WI38 (cell line): ENCODE measurements at regions not wholly inside any gene's neighbourhood (a gene's known extent, or its start where the extent isn't known, plus 50 kb on each side); places are given as distances from the start of the nearest gene placed in this dataset.

Experiments
- H3K4me3 ChIP-seq: 2 replicates; pipeline ENCODE4 v1.5.1; 2011; ENCODE audit warnings: low read depth, mild to moderate bottlenecking, control low read depth, low read length
- CTCF ChIP-seq: IDR thresholded peaks from 2 replicates; pipeline ENCODE4 v1.5.1; 2012; ENCODE audit warnings: low read depth, mild to moderate bottlenecking, control low read depth, low read length

DNA sequence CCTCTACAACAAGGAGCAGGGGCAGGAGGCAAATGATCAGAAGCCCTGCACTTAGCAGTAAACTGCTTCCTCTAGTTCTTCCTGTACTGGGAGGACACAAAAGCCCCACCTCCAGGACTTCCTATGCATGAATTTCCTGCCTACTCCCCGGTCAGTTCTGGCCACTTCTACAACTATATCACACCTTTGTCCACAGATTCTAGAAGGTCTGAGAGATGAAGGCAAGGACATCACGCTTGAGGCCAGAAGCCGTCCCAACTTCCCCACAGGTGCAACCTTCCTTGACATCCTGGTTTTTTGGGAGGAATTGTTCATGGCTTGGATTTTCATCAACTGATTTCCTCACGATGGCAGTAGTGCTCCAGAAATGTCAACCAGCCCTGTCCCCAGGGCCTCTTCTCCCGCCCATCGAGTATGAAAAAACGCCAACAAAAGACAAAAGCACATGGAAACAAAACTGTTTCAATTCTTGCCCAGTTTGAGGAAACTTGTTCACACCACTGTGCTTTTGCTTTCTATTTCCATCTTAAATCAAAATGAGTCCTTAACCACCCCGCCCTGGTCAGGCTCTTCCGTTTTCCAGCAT lies 206.5 kb upstream of the STK26 start:
- peak overlapping the region; percentile 44 for H3K4me3 ChIP-seq

GRCh38 chrX:131818297-131818936 lies 204.7 kb upstream of the STK26 start:
- H3K4me3 ChIP-seq = no peak overlapping the region
- TF ChIP-seq CTCF = no peak

More for the DNA sequence above, 206.5 kb upstream of the STK26 start:
- TF ChIP-seq CTCF = 0 out of 2 replicates have a peak, but pooled peaks have one; percentile 26

GRCh38 chrX:131821945-131822622 lies 201.0 kb upstream of the STK26 start:
- peak overlapping the region; percentile 59 for H3K4me3 ChIP-seq
- no peak for TF ChIP-seq CTCF

GRCh38 chrX:131826572-131826971 lies 196.5 kb upstream of the STK26 start:
- no peak overlapping the region for H3K4me3 ChIP-seq
- no peak for TF ChIP-seq CTCF

DNA sequence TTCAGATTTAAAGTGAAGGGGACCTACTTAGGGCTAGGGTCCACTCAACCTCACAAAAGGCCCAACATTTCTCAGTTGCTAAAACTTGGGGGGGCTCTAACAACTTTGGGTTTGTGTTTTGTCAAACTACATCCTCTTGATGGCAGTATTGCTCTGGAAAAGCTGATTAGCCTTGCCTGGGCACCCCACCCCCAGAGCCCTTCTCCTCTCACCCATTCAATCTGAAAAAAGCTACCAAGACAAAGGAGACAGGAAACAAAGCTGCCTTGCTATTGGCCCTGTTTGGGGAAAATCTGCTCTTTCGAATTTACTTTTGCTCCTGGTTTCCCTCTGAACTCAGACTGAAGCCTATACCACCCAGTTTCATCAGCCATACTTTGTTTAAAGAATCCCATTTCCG lies 195.2 kb upstream of the STK26 start:
- no peak for TF ChIP-seq CTCF
- H3K4me3 ChIP-seq = no peak overlapping the region

GRCh38 chrX:131828482-131828881 lies 194.6 kb upstream of the STK26 start:
- peak overlapping the region; percentile 15; the same call in 1 of the 2 replicates for H3K4me3 ChIP-seq
- TF ChIP-seq CTCF = no peak
